Activated naive CD4-positive, alpha-beta T cell treated with anti-CD3 and anti-CD28 coated beads, Interleukin-2, amount 10 ng/mL, durations not matched to agents 7 days and 5 days (primary cell): ENCODE measurements at regions not wholly inside any gene's neighbourhood (a gene's known extent, or its start where the extent isn't known, plus 50 kb on each side); places are given as distances from the start of the nearest gene placed in this dataset.

Source experiments
- CTCF ChIA-PET: fragments of 350-600 bp; sonication (Branson Sonifier 250); formaldehyde crosslinking; loops from one replicate; lab custom pipeline; 2021; ENCODE audit warnings: antibody characterized with exemption; lab: Charles Lee
- DNase-seq: peaks from one replicate; pipeline ENCODE4 v3.0.0-alpha.2; 2020
- H3K27ac Mint-ChIP-seq: one replicate; pipeline ENCODE4 v1.8.0; 2021; ENCODE audit warnings: mild to moderate bottlenecking, moderate library complexity, mixed read lengths
- H3K27me3 Mint-ChIP-seq: one replicate; pipeline ENCODE4 v1.8.0; 2021; ENCODE audit warnings: mild to moderate bottlenecking, mixed read lengths
- H3K36me3 Mint-ChIP-seq: one replicate; pipeline ENCODE4 v1.8.0; 2021; ENCODE audit warnings: mixed read lengths
- H3K4me1 Mint-ChIP-seq: one replicate; pipeline ENCODE4 v1.8.0; 2021; ENCODE audit warnings: mixed read lengths
- H3K4me3 Mint-ChIP-seq: one replicate; pipeline ENCODE4 v1.8.0; 2021; ENCODE audit warnings: mild to moderate bottlenecking, moderate library complexity, mixed read lengths
- H3K9me3 Mint-ChIP-seq: one replicate; pipeline ENCODE4 v1.8.0; 2021; ENCODE audit warnings: mixed read lengths

GRCh38 chr16:63512910-63513309 is 1476.7 kb upstream of the CDH8 start:
- Mint-ChIP-seq H3K4me3 (no peak overlapping the region), H3K36me3 (no peaks in the 10 kb centered on the region), H3K27me3 (no peaks in the 10 kb centered on the region), H3K27ac (no peak overlapping the region), H3K9me3 (peaks cover 6% of the 10 kb centered on the region), H3K4me1 (no peaks in the 10 kb centered on the region)
- CTCF ChIA-PET, result no interaction called here
- no peak for DNase-seq

DNA sequence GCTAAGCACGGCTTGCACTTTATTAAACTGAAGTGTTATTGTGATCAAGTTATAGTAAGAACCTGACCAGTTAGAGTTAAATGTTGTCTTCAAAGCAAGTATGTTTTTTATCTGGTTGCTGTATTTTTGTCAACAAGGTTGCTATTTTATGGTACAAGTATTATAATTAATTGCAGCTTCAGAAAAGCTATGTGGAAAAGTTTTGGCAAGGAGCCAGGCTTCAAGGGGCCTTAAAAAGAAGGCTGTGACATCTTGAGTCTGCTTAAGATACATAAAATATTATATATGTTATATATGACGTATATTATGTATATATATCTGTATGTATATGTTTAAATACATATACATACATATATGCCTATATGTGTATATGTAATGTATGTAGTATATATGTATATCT is 1461.2 kb upstream of the CDH8 start:
- CTCF ChIA-PET, result no interaction called here
- Mint-ChIP-seq H3K4me1 (no peaks in the 10 kb centered on the region), H3K9me3 (peaks cover 2% of the 10 kb centered on the region), H3K36me3 (no peaks in the 10 kb centered on the region), H3K27me3 (no peaks in the 10 kb centered on the region), H3K27ac (no peak overlapping the region), H3K4me3 (no peak overlapping the region)
- DNase-seq, result no peak

- Mint-ChIP-seq H3K4me3 (no peak overlapping the region), H3K4me1 (no peaks in the 10 kb centered on the region), H3K27ac (no peak overlapping the region), H3K36me3 (no peaks in the 10 kb centered on the region), H3K9me3 (peaks cover 2% of the 10 kb centered on the region), H3K27me3 (no peaks in the 10 kb centered on the region)
- DNase-seq, result no peak
- CTCF ChIA-PET, result no interaction called here
These were observed 1460.0 kb upstream of the CDH8 start for GRCh38 chr16:63496282-63496681.

GRCh38 chr16:63488955-63489354 is 1452.7 kb upstream of the CDH8 start:
- DNase-seq, result no peak
- Mint-ChIP-seq H3K9me3 (peaks cover 7% of the 10 kb centered on the region), H3K4me3 (no peak overlapping the region), H3K27ac (no peak overlapping the region), H3K36me3 (no peaks in the 10 kb centered on the region), H3K4me1 (no peaks in the 10 kb centered on the region), H3K27me3 (no peaks in the 10 kb centered on the region)
- CTCF ChIA-PET, result no interaction called here

DNA sequence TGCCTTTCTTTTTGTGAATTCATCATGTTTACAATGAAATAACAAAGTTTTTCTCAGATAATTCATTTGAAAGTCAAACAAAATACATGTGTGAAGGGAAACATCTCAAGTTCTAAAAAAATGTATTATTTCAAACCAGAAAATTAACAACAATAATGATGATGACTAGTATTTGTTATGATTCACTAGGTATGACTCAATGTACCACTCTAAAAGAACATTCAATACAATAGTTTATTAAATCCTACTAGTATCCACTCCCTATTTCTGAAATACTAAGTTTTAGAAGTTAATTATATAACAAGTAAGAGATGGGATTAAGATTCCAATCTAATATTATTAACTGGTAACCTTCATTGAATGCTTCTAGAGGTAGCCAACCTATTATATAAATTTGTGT is 1444.8 kb upstream of the CDH8 start:
- H3K27ac Mint-ChIP-seq, result no peak overlapping the region
- no peaks in the 10 kb centered on the region for H3K27me3 Mint-ChIP-seq
- no peak overlapping the region for H3K4me3 Mint-ChIP-seq
- CTCF ChIA-PET, result no interaction called here
- DNase-seq, result no peak
- no peaks in the 10 kb centered on the region for H3K4me1 Mint-ChIP-seq
- H3K9me3 Mint-ChIP-seq, result peaks cover 5% of the 10 kb centered on the region
- no peaks in the 10 kb centered on the region for H3K36me3 Mint-ChIP-seq

GRCh38 chr16:63473725-63474124 is 1437.5 kb upstream of the CDH8 start:
- DNase-seq, result no peak
- H3K36me3 Mint-ChIP-seq, result no peaks in the 10 kb centered on the region
- peaks cover 10% of the 10 kb centered on the region for H3K9me3 Mint-ChIP-seq
- CTCF ChIA-PET, result no interaction called here
- no peak overlapping the region for H3K4me3 Mint-ChIP-seq
- H3K27ac Mint-ChIP-seq, result no peak overlapping the region
- H3K4me1 Mint-ChIP-seq, result no peaks in the 10 kb centered on the region
- H3K27me3 Mint-ChIP-seq, result no peaks in the 10 kb centered on the region

DNA sequence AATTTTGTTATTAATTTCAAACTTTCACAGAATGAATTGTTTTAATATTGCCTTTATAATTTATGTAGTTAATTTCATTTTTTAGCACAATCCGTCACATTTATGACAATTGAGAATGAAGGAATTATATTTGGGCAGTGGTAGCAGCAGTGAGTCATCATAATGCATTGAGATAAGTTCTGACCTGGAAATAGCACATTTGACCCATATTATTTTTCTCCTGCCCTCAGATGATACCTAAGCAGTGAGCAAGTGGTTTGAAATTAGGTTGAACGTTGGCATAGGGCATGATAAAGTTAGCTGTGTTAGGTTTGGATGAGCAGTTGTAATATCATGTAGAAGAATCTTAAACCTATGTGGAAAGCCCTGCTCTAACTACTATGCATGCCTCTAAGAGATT is 1431.3 kb upstream of the CDH8 start:
- H3K27ac Mint-ChIP-seq, result no peak overlapping the region
- H3K36me3 Mint-ChIP-seq, result no peaks in the 10 kb centered on the region
- H3K9me3 Mint-ChIP-seq, result peaks cover 22% of the 10 kb centered on the region
- H3K27me3 Mint-ChIP-seq, result no peaks in the 10 kb centered on the region
- no peak overlapping the region for H3K4me3 Mint-ChIP-seq
- H3K4me1 Mint-ChIP-seq, result no peaks in the 10 kb centered on the region
- no peak for DNase-seq
- CTCF ChIA-PET, result no interaction called here

- H3K27ac Mint-ChIP-seq, result no peak overlapping the region
- no peaks in the 10 kb centered on the region for H3K27me3 Mint-ChIP-seq
- H3K36me3 Mint-ChIP-seq, result no peaks in the 10 kb centered on the region
- no peak for DNase-seq
- CTCF ChIA-PET, result no interaction called here
- no peak overlapping the region for H3K4me3 Mint-ChIP-seq
- peaks cover 12% of the 10 kb centered on the region for H3K9me3 Mint-ChIP-seq
- no peaks in the 10 kb centered on the region for H3K4me1 Mint-ChIP-seq
These were observed 1426.1 kb upstream of the CDH8 start for GRCh38 chr16:63462316-63462715.

DNA sequence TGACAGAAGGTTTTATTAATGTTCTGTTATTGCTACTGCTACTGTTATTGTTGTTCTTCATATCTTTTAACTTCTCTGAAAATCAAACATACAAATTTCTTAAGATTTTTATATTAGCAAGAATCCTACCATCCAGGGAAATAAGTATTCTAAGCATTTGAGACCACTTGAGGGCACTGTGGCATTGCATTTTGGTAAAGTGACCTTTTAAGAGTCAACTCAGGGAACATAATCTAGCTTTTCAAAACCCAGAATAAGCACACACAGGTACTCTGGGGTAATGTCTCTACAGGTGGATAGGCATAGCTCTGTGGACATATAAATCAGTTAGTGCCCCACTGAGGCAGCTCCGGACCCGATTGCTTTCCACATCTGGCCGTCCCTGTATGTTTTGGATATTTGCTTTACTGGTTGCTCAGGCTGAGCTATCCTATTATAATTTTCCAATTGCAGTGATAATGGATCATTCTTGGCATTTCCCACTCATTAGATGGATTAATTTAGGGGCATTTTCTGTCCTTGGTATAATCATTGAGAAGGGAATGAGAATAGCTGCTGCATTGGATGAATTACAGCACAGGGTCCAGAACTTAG is 1425.1 kb upstream of the CDH8 start:
- Mint-ChIP-seq H3K27me3 (no peaks in the 10 kb centered on the region), H3K36me3 (no peaks in the 10 kb centered on the region), H3K27ac (no peak overlapping the region), H3K4me3 (no peak overlapping the region), H3K4me1 (no peaks in the 10 kb centered on the region), H3K9me3 (peaks cover 12% of the 10 kb centered on the region)
- CTCF ChIA-PET, result no interaction called here
- DNase-seq, result no peak

DNA sequence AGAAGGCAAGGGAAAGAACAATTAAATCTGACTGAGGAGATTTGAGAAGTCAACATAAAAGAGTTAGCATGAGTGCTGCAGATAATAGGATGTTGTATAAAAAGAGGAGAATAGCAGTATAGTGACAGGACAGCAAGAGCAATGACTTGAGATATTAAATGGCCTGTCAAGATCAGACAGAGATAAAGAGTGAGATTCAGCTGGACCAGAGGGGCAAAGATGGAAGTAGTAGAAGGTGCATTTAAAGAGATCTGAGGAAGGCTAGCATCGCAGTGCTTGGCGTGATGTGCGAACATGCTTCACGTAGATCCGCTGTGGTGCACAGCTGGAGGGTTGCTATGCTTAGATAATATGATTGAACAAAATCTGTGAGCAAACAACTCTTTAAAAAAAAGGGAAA is 1422.6 kb upstream of the CDH8 start:
- no peak overlapping the region for H3K4me3 Mint-ChIP-seq
- no peak for DNase-seq
- no peak overlapping the region for H3K27ac Mint-ChIP-seq
- no peaks in the 10 kb centered on the region for H3K36me3 Mint-ChIP-seq
- CTCF ChIA-PET, result no interaction called here
- peaks cover 5% of the 10 kb centered on the region for H3K9me3 Mint-ChIP-seq
- no peaks in the 10 kb centered on the region for H3K4me1 Mint-ChIP-seq
- H3K27me3 Mint-ChIP-seq, result no peaks in the 10 kb centered on the region

GRCh38 chr16:63457869-63458268 is 1421.6 kb upstream of the CDH8 start:
- H3K27ac Mint-ChIP-seq, result no peak overlapping the region
- H3K4me1 Mint-ChIP-seq, result no peaks in the 10 kb centered on the region
- no peaks in the 10 kb centered on the region for H3K27me3 Mint-ChIP-seq
- DNase-seq, result no peak
- peaks cover 2% of the 10 kb centered on the region for H3K9me3 Mint-ChIP-seq
- H3K36me3 Mint-ChIP-seq, result no peaks in the 10 kb centered on the region
- no peak overlapping the region for H3K4me3 Mint-ChIP-seq
- CTCF ChIA-PET, result no interaction called here

DNA sequence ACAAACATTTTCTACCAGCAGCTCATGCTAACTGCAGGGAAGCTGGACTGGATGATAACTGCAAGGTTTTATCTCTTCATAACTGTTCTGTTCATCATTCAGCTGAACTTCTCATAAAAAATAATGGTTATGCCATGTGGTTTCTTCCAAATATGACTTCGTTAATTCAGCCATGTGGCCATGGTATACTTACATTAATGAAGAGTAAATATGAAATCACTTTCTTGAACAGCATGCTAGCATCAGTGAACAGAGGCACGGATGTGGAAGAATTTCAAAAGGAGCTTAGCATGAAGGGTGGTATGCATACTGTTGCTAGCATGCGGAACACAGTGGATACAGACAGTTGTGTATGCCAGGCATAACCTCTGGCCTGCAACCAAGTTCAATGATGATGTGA is 1417.0 kb upstream of the CDH8 start:
- H3K36me3 Mint-ChIP-seq, result no peaks in the 10 kb centered on the region

GRCh38 chr16:63447121-63447520 is 1410.9 kb upstream of the CDH8 start:
- Mint-ChIP-seq H3K9me3 (peaks cover 12% of the 10 kb centered on the region), H3K4me1 (no peaks in the 10 kb centered on the region), H3K36me3 (no peaks in the 10 kb centered on the region), H3K4me3 (no peak overlapping the region), H3K27me3 (no peaks in the 10 kb centered on the region), H3K27ac (no peak overlapping the region)
- no peak for DNase-seq
- CTCF ChIA-PET, result no interaction called here

More for the DNA sequence above, 1417.0 kb upstream of the CDH8 start:
- H3K9me3 Mint-ChIP-seq, result peaks cover 5% of the 10 kb centered on the region
- no peak overlapping the region for H3K4me3 Mint-ChIP-seq
- H3K27me3 Mint-ChIP-seq, result no peaks in the 10 kb centered on the region
- no peaks in the 10 kb centered on the region for H3K4me1 Mint-ChIP-seq
- DNase-seq, result no peak
- H3K27ac Mint-ChIP-seq, result no peak overlapping the region
- CTCF ChIA-PET, result no interaction called here

DNA sequence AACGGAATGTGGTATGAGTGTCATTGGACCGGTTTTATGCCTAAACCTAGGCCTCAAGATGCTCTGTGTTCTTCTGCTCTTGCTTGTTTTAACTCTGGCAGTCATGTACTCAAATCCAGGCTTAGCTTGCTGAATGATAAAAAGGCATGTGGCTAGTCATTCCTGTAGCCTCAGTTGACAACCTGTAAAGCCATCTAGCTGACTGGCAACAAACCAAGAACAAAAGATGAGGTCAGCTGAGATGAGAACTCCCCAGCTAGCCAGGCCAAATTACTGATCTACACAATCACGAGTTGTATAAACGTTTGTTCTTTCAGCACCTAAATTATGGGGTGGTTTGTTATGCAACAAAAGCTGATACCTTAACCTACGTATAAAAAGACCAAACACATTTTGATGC is 1406.0 kb upstream of the CDH8 start:
- CTCF ChIA-PET, result no interaction called here
- Mint-ChIP-seq H3K4me3 (no peak overlapping the region), H3K27ac (no peak overlapping the region), H3K27me3 (no peaks in the 10 kb centered on the region), H3K36me3 (no peaks in the 10 kb centered on the region), H3K9me3 (peaks cover 15% of the 10 kb centered on the region), H3K4me1 (no peaks in the 10 kb centered on the region)
- DNase-seq, result no peak

DNA sequence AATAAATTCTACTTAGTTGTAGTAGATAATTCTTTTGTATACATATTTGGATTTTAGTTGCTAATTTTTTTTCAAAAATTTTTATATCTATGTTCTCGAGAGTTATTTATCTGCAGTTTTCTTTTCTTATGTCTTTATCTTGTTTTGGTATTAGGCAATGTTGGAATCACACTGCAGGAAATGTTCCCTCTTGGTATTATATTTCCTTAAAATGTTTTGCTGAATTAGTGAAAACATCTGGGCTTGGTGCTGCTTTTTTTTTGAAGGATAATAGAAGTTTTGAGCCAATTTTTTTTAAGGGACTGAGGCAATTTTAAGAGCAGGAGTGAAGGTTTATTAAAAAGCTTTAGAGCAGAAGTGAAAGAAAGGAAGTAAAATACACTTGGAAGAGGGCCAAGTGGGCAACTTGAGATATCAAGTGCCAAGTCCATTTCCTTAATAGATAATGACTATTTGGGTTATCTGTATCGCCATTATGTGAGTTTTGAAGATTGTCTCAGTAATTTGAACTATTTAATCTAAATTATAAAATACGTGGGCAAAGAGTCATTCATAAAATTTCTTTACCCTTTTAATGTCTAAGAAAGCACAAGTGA is 1390.1 kb upstream of the CDH8 start:
- DNase-seq, result no peak
- Mint-ChIP-seq H3K27me3 (no peaks in the 10 kb centered on the region), H3K27ac (no peak overlapping the region), H3K4me3 (no peak overlapping the region), H3K9me3 (peaks cover 15% of the 10 kb centered on the region), H3K36me3 (no peaks in the 10 kb centered on the region), H3K4me1 (no peaks in the 10 kb centered on the region)
- CTCF ChIA-PET, result no interaction called here
